Ishikawa (cell line): ENCODE measurements at regions not wholly inside any gene's neighbourhood (a gene's known extent, or its start where the extent isn't known, plus 50 kb on each side); places are given as distances from the start of the nearest gene placed in this dataset.

Experiments used
- MAX ChIP-seq: IDR thresholded peaks from 2 replicates; pipeline ENCODE4 v1.6.1; 2012
- RAD21 ChIP-seq: IDR thresholded peaks from 2 replicates; pipeline ENCODE4 v1.6.1; 2012; ENCODE audit warnings: low read depth
- TAF1 ChIP-seq: IDR thresholded peaks from 2 replicates; pipeline ENCODE4 v1.6.1; 2012; ENCODE audit warnings: low read depth, mild to moderate bottlenecking

- TF ChIP-seq RAD21, result no peak
- no peak for TF ChIP-seq TAF1
- TF ChIP-seq MAX, result no peak
These were observed 88.4 kb upstream of the JARID2 start for GRCh38 chr6:15157479-15157878.
